Fibroblast of mammary gland (primary cell): ENCODE measurements at regions not wholly inside any gene's neighbourhood (a gene's known extent, or its start where the extent isn't known, plus 50 kb on each side); places are given as distances from the start of the nearest gene placed in this dataset.

Source experiments
- DNase-seq: peaks from one replicate; pipeline ENCODE4 v3.0.0-alpha.2; 2010; ENCODE audit warnings: low read depth
- H3K4me3 ChIP-seq: 2 replicates; pipeline ENCODE4 v1.5.1; 2011; ENCODE audit warnings: low read depth, mild to moderate bottlenecking, low read length, moderate library complexity; ENCODE audit not compliant: control insufficient read depth
- TF ChIP-seq, protein P1 (sequence below): conservative IDR thresholded peaks from 2 replicates; pipeline ENCODE4 v1.5.1; 2011; ENCODE audit warnings: low read depth, low read length, inconsistent platforms; ENCODE audit not compliant: control insufficient read depth, insufficient read depth

DNA sequence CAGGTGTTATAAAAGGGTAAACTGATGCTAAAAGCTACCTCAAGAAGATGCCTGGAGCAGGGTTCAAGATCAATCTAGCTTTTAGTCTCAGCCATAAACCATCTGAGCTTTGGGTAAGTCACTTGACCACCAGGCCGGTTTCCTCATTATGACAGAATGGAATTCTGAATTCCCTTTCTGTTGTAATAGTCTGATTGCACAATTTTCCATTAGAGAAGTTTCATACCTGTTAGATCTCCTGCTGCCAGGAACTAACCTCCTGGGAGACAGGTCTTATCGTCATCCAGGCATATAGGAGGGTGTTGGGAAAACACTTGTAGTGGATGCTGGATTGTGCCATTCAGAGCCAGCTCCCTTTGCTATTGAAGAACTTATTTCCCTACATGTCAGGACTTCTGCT lies 272.5 kb downstream of the TDRD15 start:
- no peak for DNase-seq
- TF ChIP-seq, protein P1, sequence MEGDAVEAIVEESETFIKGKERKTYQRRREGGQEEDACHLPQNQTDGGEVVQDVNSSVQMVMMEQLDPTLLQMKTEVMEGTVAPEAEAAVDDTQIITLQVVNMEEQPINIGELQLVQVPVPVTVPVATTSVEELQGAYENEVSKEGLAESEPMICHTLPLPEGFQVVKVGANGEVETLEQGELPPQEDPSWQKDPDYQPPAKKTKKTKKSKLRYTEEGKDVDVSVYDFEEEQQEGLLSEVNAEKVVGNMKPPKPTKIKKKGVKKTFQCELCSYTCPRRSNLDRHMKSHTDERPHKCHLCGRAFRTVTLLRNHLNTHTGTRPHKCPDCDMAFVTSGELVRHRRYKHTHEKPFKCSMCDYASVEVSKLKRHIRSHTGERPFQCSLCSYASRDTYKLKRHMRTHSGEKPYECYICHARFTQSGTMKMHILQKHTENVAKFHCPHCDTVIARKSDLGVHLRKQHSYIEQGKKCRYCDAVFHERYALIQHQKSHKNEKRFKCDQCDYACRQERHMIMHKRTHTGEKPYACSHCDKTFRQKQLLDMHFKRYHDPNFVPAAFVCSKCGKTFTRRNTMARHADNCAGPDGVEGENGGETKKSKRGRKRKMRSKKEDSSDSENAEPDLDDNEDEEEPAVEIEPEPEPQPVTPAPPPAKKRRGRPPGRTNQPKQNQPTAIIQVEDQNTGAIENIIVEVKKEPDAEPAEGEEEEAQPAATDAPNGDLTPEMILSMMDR = no peak
- no peak overlapping the region for H3K4me3 ChIP-seq

DNA sequence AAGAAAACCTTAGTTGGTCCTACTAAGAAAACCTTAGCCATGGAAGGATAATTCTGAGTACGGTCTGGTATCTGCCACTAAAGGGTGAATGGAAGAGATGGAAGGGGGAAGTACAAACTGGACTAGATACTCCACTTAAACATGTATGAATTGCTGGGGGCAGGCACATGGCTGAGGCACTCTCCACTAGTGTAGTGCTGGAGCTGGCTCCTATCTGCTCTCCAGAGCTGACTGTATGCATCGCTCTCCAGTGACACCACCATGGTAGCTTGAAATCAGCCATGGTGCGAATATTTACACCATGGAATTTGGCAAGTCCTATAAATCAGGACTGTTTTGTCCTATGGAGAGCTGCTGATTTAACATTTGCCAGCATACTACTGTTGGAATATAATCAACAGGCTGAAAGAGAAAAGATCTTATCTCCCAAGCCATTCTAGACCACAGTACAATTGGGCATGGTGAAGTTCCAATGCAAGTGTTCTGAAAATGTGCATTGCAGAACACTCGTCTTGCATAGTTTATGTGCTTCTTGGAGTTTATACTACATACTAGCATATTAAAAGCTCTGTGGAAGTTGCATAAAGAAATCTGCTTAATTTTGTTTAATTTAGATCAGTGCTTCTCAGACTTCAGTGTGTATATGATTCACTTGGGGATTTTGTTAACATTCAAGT lies 277.4 kb downstream of the TDRD15 start:
- no peak for DNase-seq
- TF ChIP-seq, protein P1 = no peak
- no peak overlapping the region for H3K4me3 ChIP-seq

DNA sequence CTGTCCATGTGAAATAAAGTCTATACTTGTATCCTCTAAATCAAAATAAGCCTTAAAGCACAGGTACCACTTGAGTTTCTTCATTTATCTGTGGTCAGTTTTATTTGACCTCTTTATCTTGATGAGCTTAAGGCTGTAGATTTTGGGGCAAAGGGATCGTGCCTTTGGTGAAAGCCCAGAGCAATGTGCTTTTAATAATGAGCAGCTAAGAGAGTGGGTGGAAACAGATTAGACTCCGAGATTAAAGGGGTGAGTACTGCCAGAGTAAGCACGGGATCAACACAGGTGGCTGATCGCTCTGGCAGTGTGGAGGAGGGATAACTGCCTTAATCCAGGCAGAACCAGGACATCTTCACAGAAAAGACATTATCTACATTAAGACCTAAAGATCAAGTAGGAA lies 280.4 kb downstream of the TDRD15 start:
- no peak for DNase-seq
- H3K4me3 ChIP-seq = no peak overlapping the region
- TF ChIP-seq, protein P1 = no peak

DNA sequence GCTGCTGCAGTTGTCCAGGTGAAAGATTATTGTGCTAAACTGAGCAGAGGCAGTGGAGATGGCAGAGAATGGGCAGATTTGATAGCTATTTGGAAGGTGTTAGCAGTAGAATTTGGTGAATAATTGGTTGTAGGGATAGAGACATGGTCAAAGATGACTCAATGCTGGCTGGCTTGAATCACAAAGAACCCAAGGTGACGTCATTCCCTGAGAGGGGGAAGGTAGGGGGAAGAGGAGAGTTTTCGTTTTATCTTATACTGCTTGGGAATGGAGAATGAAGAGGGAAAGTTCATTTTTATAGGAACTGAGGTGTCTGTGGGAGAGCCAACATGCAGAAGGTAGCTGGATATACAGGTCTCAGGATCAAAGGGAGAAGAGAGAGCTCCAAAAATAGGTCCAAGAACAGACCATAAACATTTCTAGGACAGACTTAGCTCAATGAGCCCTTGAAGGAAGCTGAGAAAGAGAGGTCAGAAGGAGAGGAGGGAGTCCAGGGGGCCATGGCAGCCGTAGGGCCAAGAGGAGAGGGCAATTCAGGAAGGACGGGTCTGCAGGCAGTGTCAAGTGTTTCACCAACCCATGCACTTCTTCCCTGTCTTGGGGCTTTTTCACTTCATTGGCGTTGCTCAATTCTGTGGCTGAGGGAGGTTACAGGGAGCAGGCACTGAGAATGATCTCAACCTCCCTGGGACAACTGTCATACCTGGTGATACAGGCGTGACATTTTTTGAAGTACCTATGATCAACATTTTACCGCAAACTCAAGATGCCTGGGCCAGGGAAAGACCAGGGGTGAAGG lies 281.3 kb downstream of the TDRD15 start:
- no peak overlapping the region for H3K4me3 ChIP-seq
- no peak for DNase-seq
- TF ChIP-seq, protein P1 = no peak

DNA sequence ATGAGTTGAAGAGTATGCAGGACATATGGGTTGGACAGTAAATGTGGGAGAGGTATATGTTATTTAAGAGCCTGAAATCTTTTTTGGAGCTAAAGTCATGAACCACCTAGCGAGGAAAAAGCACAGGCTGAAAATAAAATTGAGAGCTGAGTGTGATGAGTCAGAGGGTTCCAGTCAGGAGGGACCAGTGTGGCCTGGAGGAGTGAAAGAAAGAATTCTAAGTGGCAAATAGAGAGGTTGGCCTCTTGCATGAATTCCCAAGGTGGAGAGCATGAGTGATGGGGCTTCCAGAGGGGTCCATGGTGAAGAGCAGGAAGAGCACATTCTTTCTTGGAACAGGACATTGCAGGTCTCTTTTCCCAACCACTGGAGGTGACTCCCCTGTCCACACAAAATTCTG lies 282.6 kb downstream of the TDRD15 start:
- no peak overlapping the region for H3K4me3 ChIP-seq
- TF ChIP-seq, protein P1 = no peak
- no peak for DNase-seq

DNA sequence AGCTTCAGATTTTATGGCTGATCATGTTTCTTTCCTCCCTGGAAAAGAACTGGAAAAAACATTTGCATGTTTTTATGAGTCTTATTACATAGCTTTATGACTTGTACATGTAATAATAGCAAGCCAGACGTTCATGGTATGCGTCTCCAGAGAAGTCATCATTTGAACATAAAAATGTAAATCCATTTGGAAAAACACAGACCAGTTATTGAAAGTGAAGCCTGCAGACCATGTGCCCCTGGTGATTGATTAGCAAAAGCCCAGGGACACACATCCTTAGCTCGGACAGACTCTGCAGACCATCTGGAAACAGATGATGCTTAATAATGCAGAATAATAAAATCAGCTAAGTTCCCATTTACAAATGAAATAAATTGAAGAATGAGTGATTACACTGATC lies 283.1 kb downstream of the TDRD15 start:
- DNase-seq = no peak
- TF ChIP-seq, protein P1 = no peak
- H3K4me3 ChIP-seq = no peak overlapping the region
